Panc1 (cell line): ENCODE measurements at regions not wholly inside any gene's neighbourhood (a gene's known extent, or its start where the extent isn't known, plus 50 kb on each side); places are given as distances from the start of the nearest gene placed in this dataset.

ENCODE experiments used
- ATAC-seq: fragments of 200-7000 bp; cut with Tn5 transposase; 2 replicates; pipeline ENCODE4 v1.9.1; 2020; ENCODE audit warnings: mild to moderate bottlenecking, moderate library complexity
- BruUV-seq: library from RNA; stranded (reverse); fragments of 400-500 nt; replicated peaks from 2 replicates; lab custom pipeline; 2021; lab: Mats Ljungman, UMichigan
- CTCF ChIA-PET: fragments of 300-600 bp; sonication (Branson Sonifier 250); formaldehyde crosslinking; loops from one replicate; lab custom pipeline; 2022; ENCODE audit warnings: antibody characterized with exemption; lab: Charles Lee
- POLR2A ChIA-PET: fragments of 300-600 bp; sonication (Branson Sonifier 250); formaldehyde crosslinking; loops from one replicate; lab custom pipeline; 2022; ENCODE audit warnings: antibody characterized with exemption; lab: Charles Lee
- DNase-seq: peaks from one replicate; pipeline ENCODE4 v3.0.0-alpha.2; 2010; ENCODE audit warnings: low read depth, low spot score
- H3K27ac ChIP-seq: 2 replicates; pipeline ENCODE4 v1.5.1; 2011; ENCODE audit warnings: mild to moderate bottlenecking, low read length, inconsistent platforms
- H3K27me3 ChIP-seq: fragments of 200-500 bp; sonication (Bioruptor generic); 2 replicates; pipeline ENCODE4 v1.6.0; 2014; ENCODE audit warnings: low read length, inconsistent platforms; ENCODE audit not compliant: control insufficient read depth, insufficient read depth
- H3K36me3 ChIP-seq: fragments of 200-500 bp; sonication (Bioruptor generic); 2 replicates; pipeline ENCODE4 v1.5.1; 2014; ENCODE audit warnings: inconsistent platforms, mild to moderate bottlenecking, low read length, moderate library complexity; ENCODE audit not compliant: control insufficient read depth, insufficient read depth
- H3K4me1 ChIP-seq: 2 replicates; pipeline ENCODE4 v1.5.1; 2011; ENCODE audit warnings: inconsistent platforms, mild to moderate bottlenecking, low read length, moderate library complexity; ENCODE audit not compliant: control insufficient read depth, insufficient read depth
- H3K4me3 ChIP-seq, 2 experiments: 2 replicates each; pipeline ENCODE4 v1.5.1; 2011 to 2012; ENCODE audit warnings: low read depth in 2 of 2, low read length in 2 of 2, mild to moderate bottlenecking in 2 of 2, inconsistent platforms in 1 of 2, moderate library complexity in 1 of 2
- H3K9me3 ChIP-seq: fragments of 200-500 bp; sonication (Bioruptor generic); 2 replicates; pipeline ENCODE4 v1.5.1; 2014; ENCODE audit warnings: low read depth, mild to moderate bottlenecking, inconsistent platforms, low read length, moderate library complexity; ENCODE audit not compliant: control insufficient read depth, insufficient read depth
- POLR2AphosphoS5 ChIP-seq: IDR thresholded peaks from 2 replicates; pipeline ENCODE4 v1.6.1; 2012; ENCODE audit warnings: mild to moderate bottlenecking, low read depth, low read length, moderate library complexity
- SIN3A ChIP-seq: IDR thresholded peaks from 2 replicates; pipeline ENCODE4 v1.6.1; 2012; ENCODE audit warnings: low read depth, mild to moderate bottlenecking, low read length, moderate library complexity, borderline replicate concordance; ENCODE audit not compliant: insufficient read depth
- TCF7L2 ChIP-seq: IDR thresholded peaks from 2 replicates; pipeline ENCODE4 v1.6.1; 2011; ENCODE audit warnings: mild to moderate bottlenecking, low read depth, low read length, inconsistent platforms
- in situ Hi-C: cut with HindIII; loops from 2 replicates; pipeline ENCODE4 v1.10.0; 2016; ENCODE audit warnings: low sequenced_read_pairs, low pct_unique_long_range_greater_than_20kb
- intact Hi-C: fragments of 100-400 bp; cut with micrococcal nuclease; formaldehyde crosslinking; loops from one replicate; pipeline ENCODE4 v1.10.0; 2022; ENCODE audit not compliant: unreplicated experiment
- TF ChIP-seq, protein P1 (sequence below), 2 experiments: IDR thresholded peaks; 2 replicates each; pipeline ENCODE4 v1.6.1; 2011 to 2012; ENCODE audit warnings: low read depth in 2 of 2, control low read depth in 1 of 2, low read length in 1 of 2, mild to moderate bottlenecking in 1 of 2, moderate library complexity in 1 of 2; ENCODE audit not compliant: insufficient read depth in 1 of 2
- TF ChIP-seq, protein P2 (sequence below): fragments of 450-650 bp; IDR thresholded peaks from 2 replicates; pipeline ENCODE4 v1.5.1; 2017; ENCODE audit warnings: mild to moderate bottlenecking

DNA sequence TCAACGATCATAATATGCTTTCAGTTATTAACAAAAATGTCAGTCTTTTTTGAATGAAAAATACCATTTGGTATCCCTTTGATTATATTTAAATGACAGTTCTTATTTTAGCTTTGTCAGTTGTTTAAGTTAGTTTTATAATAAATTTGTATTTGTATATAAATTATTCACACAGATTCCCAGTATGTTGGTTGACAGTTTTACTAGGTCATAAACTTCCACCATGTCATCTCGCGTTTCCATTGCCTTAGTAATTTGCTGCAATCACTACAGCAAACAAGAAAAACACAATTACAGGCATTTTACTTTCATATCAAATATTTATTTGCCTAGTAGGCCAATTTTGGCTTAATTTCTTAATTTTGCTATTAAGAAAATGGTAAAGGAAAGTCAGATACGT lies 109.6 kb upstream of the ANK2 start:
- Histone ChIP-seq H3K36me3 (no peaks in the 10 kb centered on the region), H3K4me3 (no peak overlapping the region), H3K27me3 (no peaks in the 10 kb centered on the region), H3K9me3 (no peaks in the 10 kb centered on the region), H3K4me1 (no peaks in the 10 kb centered on the region), H3K27ac (no peak overlapping the region)
- intact Hi-C loops (loop anchor here (5.0 to 10.0 kb wide), 4 partner anchors 88 to 615 kb away; no protein-coding TSS in a partner anchor), in situ Hi-C loops (no loop called here)
- no peak for DNase-seq
- ChIA-PET CTCF (no interaction called here), POLR2A (no interaction called here)
- no peak for TF ChIP-seq TCF7L2
- TF ChIP-seq POLR2AphosphoS5, result no peak
- TF ChIP-seq, protein P1, sequence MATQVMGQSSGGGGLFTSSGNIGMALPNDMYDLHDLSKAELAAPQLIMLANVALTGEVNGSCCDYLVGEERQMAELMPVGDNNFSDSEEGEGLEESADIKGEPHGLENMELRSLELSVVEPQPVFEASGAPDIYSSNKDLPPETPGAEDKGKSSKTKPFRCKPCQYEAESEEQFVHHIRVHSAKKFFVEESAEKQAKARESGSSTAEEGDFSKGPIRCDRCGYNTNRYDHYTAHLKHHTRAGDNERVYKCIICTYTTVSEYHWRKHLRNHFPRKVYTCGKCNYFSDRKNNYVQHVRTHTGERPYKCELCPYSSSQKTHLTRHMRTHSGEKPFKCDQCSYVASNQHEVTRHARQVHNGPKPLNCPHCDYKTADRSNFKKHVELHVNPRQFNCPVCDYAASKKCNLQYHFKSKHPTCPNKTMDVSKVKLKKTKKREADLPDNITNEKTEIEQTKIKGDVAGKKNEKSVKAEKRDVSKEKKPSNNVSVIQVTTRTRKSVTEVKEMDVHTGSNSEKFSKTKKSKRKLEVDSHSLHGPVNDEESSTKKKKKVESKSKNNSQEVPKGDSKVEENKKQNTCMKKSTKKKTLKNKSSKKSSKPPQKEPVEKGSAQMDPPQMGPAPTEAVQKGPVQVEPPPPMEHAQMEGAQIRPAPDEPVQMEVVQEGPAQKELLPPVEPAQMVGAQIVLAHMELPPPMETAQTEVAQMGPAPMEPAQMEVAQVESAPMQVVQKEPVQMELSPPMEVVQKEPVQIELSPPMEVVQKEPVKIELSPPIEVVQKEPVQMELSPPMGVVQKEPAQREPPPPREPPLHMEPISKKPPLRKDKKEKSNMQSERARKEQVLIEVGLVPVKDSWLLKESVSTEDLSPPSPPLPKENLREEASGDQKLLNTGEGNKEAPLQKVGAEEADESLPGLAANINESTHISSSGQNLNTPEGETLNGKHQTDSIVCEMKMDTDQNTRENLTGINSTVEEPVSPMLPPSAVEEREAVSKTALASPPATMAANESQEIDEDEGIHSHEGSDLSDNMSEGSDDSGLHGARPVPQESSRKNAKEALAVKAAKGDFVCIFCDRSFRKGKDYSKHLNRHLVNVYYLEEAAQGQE (IDR thresholded peaks at IDR 0.05; ENCODE audit: insufficient read depth in 1 of 2, low read depth in 2 of 2, low read length in 1 of 2), result no peak
- no peak for TF ChIP-seq SIN3A
- TF ChIP-seq, protein P2, sequence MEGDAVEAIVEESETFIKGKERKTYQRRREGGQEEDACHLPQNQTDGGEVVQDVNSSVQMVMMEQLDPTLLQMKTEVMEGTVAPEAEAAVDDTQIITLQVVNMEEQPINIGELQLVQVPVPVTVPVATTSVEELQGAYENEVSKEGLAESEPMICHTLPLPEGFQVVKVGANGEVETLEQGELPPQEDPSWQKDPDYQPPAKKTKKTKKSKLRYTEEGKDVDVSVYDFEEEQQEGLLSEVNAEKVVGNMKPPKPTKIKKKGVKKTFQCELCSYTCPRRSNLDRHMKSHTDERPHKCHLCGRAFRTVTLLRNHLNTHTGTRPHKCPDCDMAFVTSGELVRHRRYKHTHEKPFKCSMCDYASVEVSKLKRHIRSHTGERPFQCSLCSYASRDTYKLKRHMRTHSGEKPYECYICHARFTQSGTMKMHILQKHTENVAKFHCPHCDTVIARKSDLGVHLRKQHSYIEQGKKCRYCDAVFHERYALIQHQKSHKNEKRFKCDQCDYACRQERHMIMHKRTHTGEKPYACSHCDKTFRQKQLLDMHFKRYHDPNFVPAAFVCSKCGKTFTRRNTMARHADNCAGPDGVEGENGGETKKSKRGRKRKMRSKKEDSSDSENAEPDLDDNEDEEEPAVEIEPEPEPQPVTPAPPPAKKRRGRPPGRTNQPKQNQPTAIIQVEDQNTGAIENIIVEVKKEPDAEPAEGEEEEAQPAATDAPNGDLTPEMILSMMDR, result no peak
- ATAC-seq, result no peak
- no TSS peak for BruUV-seq

DNA sequence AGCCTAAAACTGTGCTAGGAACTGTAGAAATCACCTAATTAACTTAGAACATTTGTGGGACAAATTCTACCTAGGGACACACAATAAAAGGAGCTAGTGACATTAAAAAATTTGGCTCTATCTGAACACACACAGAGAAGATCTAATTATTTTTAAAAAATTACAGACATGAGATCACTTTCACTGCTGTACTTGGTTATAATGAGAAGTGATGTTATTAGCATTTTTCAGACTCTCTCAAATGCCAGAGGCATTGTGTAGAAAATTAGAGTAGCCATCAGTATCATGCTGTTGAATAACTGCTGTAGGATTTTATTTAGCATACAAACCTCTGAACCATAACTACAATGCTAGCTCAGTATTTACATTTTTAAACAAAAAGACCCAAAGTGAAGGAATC lies 109.1 kb upstream of the ANK2 start:
- CTCF ChIA-PET, result interaction anchor here (0.6 kb wide), 1 partner anchor 38 kb away, joined by 4 read pairs; no protein-coding TSS in a partner anchor
- in situ Hi-C loops, result no loop called here

More for the DNA sequence above, 109.1 kb upstream of the ANK2 start:
- no peaks in the 10 kb centered on the region for H3K4me1 ChIP-seq
- TF ChIP-seq, protein P2, result no peak
- TF ChIP-seq, protein P1 (IDR thresholded peaks at IDR 0.05; ENCODE audit: insufficient read depth in 1 of 2, low read depth in 2 of 2, low read length in 1 of 2), result no peak
- TF ChIP-seq TCF7L2 (no peak), SIN3A (no peak), POLR2AphosphoS5 (no peak)
- ATAC-seq, result no peak
- no peak overlapping the region for H3K27ac ChIP-seq
- POLR2A ChIA-PET, result no interaction called here
- BruUV-seq, result no TSS peak
- no peaks in the 10 kb centered on the region for H3K9me3 ChIP-seq
- intact Hi-C loops, result no loop called here
- no peak overlapping the region for H3K4me3 ChIP-seq
- H3K36me3 ChIP-seq, result no peaks in the 10 kb centered on the region
- no peak for DNase-seq
- no peaks in the 10 kb centered on the region for H3K27me3 ChIP-seq
